ENCODE measurements at regions not wholly inside any gene's neighbourhood (a gene's known extent, or its start where the extent isn't known, plus 50 kb on each side); places are given as distances from the start of the nearest gene placed in this dataset.
A peak's percentile ranks its signal among the peaks of the same experiment; 100 is the strongest.
"Not testable (repeated sequence)": the region's sequence is repeated elsewhere in the genome, so short reads cannot be mapped to it uniquely, and the experiment has no call there.

DNA sequence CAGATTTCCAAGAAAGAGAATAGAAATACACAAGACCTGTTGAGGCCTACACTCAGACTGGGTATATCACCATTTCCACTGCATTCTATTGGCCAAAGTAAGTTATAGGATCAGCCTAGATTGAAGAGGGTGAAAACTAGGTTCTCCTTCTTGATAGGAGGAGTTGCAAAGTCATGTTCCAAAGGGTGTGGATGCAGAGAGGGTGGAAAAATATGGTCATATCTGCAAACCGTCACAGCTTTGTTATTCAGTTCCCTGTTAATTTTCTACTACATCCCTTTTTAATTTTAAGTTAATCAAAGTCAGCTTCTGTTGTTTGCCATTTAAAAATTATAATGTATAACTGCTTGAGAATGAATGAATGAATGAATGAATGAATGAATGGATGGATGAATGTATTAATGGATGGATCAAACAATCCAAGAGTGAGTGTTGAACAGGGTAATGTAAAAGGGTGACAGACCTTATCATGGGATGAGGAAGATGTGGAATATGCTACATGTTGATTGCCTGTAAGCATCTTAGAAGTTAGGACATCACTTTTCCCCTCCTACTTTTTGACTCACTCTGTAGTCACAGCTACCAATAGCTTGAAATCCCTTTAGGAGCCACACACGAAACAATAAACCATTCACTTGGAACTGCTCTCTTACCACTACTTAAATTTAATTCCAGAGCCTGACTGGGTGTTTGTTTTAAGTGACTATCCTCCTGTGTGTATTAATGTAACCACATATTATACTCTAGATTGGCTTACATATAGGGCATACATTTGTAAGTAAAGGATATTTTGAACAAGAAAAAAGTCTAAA, 121.5 kb downstream of the CCDC34 start:
- no peak for DNase-seq

DNA sequence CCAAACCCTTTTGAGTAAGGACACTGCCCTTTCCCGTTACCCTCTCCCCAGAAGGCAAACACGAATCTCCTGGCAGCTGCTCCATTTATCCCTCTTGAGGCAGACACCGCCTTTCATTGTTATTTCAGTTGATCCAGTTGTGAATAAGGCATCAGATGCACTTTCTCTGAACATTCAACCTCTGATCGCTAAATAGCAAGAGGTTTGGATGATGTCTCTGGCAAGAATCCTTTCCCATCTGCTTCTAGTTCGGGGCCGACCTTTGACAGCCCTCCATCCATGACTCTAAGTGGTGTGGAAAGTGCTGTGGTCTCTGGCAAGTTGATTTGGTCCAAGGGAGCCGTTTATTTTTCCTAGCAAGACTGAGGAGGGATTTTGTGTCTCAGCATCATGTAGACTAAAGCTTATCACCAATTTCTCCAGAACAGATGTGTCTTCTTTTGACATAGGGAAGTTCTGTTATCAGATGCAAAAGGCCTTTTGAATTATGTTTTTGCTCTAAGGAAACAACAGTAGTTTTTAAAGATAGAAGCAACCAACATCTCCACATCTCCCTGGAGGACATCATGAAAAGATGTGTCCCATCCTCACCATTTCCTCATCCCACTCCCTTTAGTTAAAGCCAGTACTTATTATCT, 123.6 kb downstream of the CCDC34 start:
- no peak for DNase-seq

DNA sequence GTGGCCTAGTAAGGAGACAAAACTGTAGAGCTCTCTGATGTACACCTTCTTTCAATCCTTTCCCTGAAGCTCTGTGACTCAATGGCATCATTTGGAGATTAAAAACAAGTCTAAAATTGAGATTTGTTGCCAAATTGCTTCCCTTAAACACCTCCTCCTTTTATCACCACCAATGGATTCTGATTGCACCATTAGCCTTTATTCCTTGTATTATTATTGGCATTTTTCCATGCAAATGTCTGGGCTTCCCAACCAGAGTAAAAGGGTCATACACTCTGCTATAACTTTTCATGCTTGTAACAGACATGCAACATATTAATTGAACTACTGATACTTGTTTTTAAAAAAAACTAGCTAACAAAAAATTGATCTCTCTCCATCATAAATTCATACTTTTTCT, 124.2 kb downstream of the CCDC34 start:
- DNase-seq: no peak

DNA sequence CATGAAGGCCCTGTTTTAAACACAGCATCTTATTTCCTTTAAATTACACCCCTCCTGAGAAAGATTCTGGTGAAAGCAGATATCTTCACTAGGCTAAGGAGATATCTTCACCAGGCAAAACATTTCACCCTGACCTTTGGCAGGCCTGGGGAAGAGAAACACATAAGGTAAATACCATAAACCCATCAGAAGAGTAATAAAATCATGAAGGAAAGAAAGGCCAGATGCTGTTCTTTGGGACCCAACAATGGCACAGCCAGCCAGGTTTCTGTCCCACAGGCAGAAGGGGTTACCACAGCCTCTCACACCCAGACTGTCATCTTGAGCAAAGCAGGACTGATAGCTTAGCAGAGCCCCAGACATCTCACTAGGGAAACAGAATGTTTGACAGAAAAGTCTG, 125.4 kb downstream of the CCDC34 start:
- no peak for DNase-seq

DNA sequence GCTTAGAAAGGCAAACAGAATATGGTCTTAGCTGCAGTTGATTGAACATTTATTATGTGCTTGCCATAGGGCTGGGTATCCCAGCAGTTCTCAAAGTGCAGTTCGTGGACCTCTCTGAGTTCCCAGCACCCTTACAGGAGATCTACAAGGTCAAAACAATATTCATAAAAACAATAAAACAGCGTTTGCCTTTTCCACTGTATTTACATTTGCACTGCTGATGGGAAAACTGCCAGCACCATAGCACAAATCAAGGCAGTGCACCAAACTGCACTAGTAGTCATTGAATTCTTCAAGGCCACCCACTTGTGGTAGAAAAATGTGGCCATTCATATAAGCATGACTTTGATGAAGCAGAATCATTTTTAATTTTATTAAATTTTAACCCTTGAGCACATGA, 128.1 kb downstream of the CCDC34 start:
- no peak for DNase-seq

DNA sequence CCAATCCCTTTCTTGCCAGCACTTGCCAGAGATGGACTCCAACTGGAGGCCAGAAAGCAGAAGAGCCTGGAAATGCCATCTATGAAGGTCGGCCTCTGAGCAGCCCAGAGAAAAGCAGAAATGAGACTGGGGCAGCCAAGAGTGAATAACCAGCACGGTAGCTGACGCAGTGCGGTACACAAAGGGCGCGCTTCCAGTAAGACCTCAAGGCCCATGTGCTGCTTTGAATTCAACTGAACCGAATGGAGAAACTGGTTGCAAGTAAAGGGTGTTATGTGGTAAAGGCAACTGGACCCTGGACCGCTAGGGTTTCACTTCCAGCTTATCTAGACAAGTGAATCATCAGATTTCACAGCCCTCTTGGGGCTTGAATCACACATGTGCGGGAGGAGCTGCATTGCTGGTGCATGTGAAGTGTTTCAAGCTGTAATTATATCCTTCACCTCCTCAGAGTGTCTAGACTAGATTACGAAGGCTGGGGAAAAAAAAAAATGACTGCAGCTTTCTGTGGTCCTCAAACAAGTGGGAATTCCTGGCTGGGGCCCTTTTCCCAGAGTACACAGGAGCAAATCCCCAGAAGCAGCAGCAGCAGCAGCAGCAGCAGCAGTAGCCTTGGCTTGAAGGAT, 128.9 kb downstream of the CCDC34 start:
- DNase-seq: no peak

DNA sequence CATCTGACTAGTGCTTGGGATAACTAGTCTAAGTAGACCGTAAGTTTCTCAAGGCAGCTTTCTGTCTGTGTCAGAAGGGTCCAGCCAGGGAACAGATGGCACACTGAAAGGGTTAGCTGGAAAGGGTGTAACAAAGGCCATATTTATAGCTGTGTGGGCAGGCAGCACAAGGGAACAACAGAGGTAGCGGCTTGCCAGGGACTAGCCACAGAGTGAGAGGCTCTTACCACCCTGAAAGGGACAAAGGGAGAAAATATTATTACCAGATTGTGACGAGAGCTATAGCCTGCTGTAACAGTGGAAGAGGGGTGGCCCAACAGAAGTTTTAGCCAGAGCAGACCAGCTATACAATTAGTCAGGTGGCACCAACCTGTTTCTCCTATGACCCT, 129.4 kb downstream of the CCDC34 start:
- DNase-seq: no peak

DNA sequence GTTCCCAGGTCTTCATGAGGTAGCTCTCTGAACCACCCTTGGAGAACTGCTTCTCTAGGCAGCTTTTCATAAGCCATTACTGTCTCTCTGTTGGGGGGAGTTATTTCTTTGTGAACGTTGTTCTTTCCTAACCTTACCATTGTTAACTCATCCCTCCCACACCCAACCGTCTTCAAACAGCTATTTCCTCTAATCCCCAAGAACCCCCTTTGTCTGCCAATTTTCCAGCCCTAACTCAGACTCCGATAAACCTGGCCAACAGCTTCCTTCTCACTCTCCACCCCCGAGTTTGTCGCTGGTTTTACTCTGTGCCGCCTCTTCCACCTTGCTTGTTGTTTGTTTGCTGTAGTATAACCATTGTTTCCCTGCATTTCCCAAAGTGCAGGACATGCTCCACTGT, 131.5 kb downstream of the CCDC34 start:
- DNase-seq: no peak

DNA sequence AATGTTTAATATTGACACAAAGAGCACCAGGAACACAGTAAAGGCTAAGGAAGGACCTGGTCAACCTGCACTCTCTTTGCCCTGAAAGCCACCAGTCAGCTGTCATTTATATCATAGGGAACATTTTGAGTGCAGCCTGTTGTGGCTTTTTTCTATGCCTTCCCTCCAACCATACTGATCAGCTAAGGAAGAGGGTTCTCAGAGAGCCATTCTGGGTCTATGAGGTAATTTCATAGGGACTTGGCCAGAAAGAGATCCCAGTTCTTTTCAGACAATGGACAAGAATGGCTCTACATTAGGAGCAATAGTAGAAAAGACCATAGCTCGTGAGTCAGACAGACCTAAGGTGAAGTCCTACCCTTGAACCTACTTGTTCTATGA, 132.8 kb downstream of the CCDC34 start:
- no peak for DNase-seq

DNA sequence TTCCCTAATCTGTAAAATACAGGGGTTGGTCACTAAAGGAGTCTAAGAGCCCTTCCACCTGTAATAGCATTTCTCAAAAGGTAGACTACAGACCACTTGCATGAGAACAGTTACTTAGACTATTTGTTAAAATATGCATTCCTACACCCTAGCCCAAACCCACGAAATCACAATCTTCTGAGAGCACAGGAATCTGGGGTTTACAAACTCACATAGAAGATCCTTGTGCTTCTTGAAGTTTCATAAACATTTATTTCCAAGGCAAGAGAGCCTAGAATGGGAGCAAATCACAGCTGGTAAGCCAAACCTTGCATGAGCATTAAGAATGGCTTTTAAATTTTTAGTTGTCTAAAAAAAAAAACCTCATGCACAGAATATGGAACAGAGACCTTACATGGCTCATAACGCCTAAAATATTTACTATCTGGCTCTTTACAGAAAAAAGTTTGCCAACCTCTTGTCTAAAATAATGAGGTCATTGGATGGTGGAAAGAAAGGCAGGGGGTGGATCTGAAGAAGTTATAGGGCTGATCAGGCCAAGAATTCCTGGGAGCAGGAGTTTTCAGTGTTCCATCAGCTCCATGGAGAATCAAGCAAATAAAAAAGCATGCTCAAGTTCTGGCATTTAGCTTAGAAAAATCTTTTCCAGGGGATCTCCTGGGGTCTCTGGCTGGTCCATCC, 133.4 kb downstream of the CCDC34 start:
- DNase-seq: no peak

DNA sequence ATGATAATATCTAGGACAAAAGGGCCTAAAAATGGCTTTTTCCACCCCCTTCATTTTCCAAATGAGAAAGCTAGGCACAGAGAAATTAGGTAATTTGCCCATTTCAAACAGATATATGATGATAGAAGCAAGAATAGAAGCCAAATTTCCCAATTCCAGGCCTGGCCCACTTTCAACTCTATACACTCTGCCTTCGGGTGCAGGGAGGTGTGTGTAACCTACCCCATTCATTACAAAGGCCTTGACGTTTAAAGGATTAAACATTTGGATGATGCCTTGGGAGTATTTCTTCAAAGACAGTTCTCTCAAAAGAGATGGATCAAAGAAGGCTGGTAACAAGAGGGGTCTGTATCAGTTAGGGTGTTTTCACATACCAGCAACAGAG, 134.1 kb downstream of the CCDC34 start:
- no peak for DNase-seq

DNA sequence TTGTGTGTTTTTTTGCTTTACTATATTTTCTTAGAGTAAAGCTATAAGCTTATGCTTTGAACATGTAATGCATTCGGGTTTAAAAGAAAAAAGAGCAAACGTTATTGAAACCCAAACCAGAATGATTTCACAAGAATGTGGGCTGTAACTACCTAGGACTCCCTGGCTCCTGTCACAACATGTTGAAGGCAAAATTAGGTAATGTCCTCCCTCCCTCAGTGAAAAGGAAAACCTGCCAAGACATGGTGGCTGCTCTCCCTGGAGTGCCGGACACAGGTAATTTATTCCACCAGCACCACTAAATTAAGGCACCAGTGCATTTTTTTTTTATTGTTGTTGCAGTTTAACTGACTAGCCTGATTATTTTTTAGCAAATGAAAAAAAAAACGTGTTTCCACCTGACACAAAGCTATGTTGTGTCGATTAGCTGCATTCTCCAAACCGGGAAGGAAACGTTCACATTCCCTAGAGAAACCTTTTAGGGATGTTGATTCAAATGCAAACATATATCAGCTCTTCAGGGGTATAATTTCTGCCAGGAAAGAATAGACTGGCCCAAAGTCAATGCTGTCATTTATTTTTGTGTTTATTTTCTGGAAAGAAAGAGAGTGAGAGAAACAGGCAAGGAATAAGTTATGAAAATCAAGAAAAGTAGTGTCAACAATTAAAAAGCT, 134.6 kb downstream of the CCDC34 start:
- DNase-seq: no peak

DNA sequence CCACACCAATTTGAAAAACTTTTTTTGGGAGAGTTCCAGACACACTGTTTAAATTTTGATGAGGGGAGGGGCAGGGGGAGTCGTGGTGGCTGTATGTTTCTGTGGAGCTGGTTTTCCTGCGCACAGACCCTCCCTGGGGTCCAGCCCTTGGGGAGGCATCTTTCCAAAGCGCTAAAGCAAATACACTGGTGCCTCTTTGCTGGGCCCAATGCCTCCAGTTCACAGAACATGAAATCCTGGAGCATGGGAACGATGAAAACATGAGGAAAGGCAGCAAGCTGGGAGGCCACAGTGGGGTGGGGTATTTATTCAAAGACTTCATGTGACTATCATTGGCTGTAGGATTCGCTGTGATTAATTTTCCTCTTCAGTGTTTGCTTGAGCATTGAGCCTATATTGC, 135.3 kb downstream of the CCDC34 start:
- DNase-seq: no peak

DNA sequence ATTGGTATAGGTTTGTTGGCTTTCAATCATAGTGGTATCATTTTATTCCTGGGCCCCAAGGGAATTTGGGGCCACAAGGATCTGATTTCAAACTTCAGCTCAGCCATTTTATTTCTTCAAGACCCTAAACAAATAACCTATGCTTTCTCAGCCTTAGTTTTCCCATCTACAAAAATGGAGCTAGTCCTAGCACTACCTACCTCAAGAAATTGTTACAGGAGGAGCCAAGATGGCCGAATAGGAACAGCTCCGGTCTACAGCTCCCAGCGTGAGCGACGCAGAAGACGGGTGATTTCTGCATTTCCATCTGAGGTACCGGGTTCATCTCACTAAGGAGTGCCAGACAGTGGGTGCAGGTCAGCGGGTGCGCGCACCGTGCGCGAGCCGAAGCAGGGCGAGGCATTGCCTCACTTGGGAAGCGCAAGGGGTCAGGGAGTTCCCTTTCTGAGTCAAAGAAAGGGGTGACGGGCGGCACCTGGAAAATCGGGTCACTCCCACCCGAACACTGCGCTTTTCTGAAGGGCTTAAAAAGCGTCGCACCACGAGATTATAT, 143.5 kb downstream of the CCDC34 start:
- not testable (repeated sequence) for DNase-seq

DNA sequence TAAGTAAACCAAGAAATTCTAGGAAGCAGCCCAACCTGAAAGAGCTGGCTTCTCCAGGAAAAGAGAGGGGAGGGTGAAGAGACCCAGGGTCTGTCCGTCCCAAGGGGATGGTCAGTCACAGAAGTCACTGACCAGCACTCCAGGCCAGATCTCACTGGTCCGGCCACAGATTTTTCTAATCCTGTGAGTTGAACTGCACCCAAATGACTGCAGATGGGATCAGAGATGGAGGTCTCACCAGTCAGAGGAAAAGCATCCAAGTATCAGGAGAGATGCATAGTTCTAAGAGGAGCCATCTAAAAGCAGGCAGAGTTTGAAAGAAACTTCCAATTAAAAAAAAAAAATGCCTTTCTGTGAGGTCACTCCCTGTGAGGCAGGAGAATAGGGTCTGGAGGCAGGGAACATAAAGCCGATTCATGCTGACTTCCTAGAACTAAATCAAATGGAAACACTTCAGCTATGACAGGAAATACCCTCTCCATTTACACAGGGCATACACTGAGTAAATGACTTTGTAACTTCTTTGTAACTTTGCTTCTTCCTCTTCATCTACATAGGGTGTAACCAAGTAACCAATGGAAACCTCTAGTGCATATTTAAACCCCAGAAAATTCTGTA, 144.5 kb downstream of the CCDC34 start:
- no peak for DNase-seq

DNA sequence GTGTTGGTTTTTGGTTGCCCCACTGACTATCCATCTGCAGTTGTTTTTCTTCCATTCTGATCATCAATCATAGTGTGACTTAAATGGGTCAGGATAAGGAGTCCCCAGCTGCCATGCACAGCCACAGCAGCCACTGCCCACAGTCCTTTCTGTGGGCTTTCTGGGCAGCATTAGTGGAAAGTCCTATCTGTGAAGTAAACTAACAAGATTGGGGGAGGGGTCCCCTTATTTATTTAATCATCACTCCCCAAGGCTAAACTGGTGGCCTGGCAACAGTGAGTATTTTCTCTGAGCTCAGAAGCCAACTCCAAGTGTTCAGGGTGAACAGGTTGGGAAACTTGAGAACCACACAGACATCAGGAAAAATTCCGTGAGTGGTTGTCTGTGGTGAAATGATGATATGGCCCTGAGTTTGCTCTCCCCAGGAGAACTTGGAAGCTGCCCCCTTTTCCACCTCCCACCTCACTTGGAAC, 145.0 kb downstream of the CCDC34 start:
- DNase-seq: no peak

DNA sequence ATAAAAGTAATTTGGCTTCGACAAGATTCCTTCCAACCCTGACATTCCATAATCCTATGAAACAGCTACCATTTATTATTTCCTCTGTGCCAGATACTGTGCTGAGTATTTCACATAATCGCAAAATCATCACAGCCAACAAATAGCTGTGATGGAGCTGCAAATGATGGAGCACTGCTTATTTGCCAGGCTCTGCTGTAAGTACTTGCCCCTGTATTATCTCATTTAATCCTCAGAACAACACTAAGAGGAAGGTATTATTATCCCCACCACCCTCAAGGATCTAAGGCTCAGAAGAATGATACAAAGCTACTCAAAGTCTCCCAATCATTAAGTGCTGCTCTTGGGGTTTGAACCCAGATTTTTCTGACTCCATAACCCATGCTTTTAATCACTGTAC, 145.5 kb downstream of the CCDC34 start:
- DNase-seq: no peak

DNA sequence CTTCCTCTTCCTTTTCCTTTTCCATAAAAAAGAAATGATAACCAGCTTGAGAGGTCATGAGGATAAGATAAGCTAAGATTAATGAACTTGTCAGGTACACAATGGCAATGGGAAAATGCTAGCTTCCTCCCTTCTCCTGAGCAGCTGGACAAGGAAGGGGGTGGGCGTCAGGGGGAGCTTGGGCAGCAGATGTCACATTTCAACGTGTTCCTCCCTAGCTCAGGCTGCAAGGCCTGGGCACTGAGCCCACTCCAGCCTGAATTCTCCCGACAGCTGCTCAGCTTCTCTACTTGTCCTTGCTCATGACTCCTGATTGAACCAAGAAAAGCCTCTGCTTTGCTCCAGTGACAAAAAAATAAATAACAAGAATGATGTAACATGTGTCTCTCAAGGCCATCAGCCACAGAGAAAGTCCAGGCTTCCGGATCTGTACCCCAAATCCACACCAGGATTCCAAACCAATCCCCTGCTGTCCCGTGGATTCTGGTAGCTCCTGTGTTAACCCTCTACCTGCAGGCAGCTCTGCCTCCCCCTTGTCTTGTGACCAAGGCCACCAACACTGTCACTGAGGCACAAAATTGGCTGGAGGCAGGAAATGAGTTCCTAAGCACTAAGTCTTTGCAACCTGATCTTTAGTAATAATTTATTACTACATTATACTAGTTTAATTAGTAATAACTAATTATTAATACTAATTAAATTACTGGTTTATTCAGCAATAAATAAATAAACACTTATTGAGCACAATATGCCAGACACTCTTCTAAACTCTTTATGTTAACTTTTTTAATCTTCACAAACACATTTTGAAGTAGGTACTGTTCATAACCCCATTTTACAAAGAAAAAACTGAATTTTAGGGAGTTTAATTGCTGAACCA, 146.5 kb downstream of the CCDC34 start:
- DNase-seq: peak; percentile 37

DNA sequence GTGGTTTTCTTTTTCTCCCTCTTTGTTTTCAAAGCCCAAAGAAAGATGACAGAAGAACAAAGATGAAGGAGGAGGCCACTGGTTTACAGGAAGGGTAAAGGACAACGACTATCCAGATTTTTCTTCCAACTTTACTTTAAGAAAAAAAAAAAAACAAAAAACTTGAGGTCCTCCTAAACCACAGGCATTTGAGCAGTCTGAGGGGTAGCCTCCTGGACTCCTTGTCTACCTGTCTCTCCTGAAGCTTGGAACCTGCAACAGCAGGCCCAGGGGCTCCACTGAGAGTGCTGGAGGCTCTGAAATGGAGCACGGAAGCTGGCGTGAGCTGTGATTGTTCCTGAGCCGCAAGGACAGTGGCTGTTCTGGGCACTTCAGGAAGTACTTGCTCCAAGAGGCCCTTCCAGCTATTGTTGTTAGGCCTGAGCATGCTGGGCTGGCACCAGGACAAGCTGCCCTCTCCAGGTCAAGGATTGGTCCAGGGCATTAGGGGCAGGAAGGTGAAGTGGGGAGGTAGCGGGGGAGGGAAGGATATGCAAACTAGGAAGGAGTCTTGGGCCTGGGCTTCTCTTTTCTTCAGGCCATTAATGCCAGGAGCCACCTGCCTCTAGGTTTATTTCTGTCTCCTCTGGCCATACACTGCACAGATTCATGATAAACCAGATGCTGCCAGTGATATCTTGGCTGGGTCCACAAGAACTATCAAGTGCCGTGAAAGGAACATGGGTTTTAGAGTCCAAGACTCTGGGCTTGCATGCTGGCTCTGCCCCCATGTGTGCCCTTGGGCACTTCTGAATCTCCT, 147.3 kb downstream of the CCDC34 start:
- peak; percentile 77 for DNase-seq

DNA sequence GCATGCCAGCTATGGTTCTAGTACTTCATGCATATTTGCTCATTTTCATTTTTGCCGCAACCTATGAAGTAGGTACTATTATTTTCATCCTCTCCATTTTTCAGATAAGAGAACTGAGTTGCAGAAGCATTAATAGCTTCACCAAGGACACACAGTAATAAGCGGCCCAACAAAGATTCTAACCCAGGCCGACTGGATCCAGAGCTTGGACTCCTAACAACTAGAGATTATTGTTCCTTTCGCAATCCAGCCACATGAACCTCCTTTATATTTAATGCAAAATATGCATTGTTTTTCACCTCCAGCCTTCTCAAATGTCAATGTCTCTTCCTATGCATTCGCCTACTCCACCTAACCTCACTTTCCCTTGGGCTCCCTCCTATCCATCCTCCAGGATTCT, 148.3 kb downstream of the CCDC34 start:
- DNase-seq: no peak
